ENCODE measurements at regions not wholly inside any gene's neighbourhood (a gene's known extent, or its start where the extent isn't known, plus 50 kb on each side); places are given as distances from the start of the nearest gene placed in this dataset.

- no TSS peak for BruUV-seq (replicated peaks)
- no peaks in the 10 kb centered on the region for H3K9me1 ChIP-seq (replicated peaks; ENCODE audit: control insufficient read depth, extremely low read depth, insufficient read depth, low read length)
- TF ChIP-seq MAX (IDR thresholded peaks at IDR 0.05; ENCODE audit: insufficient read depth, insufficient read length), result no peak
- TF ChIP-seq GATA2 (IDR thresholded peaks at IDR 0.05; ENCODE audit: insufficient read depth, insufficient read length, low read depth, low read length), result no peak
- TF ChIP-seq CTCF (IDR thresholded peaks at IDR 0.05; ENCODE audit: extremely low read depth in 1 of 2, insufficient read depth in 1 of 2, low read depth in 1 of 2, low read length in 2 of 2), result no peak
- TF ChIP-seq JUN (IDR thresholded peaks at IDR 0.05; ENCODE audit: borderline replicate concordance, insufficient read depth, insufficient read length, low read depth), result no peak
- TF ChIP-seq MYC (IDR thresholded peaks at IDR 0.05; ENCODE audit: low read depth, low read length), result no peak
- no peak for TF ChIP-seq POLR2AphosphoS5 (IDR thresholded peaks at IDR 0.05; ENCODE audit: insufficient read depth, low read depth, low read length)
- no peak for TF ChIP-seq EZH2 (IDR thresholded peaks at IDR 0.05; ENCODE audit: borderline replicate concordance, low read depth, low read length, severe bottlenecking)
- TF ChIP-seq FOS (IDR thresholded peaks at IDR 0.05; ENCODE audit: borderline replicate concordance, insufficient read depth, low read length), result no peak
- TF ChIP-seq POLR2A (IDR thresholded peaks at IDR 0.05; ENCODE audit: low read depth, low read length), result no peak
- no peak overlapping the region for H3K27ac ChIP-seq (ENCODE audit: insufficient read depth, low read depth, low read length)
- H2AFZ ChIP-seq (ENCODE audit: low read depth, low read length), result no peak overlapping the region
- H3K36me3 ChIP-seq (ENCODE audit: control insufficient read depth in 2 of 2, extremely low read depth in 1 of 2, insufficient read depth in 2 of 2, low read length in 2 of 2), result no peaks in the 10 kb centered on the region
- no peaks in the 10 kb centered on the region for H3K4me1 ChIP-seq (ENCODE audit: control insufficient read depth, extremely low read depth, insufficient read depth, low read length)
- dilution Hi-C loops (cut with MboI; ENCODE audit: extremely low pct_ligation_motif_present, low sequenced_read_pairs) (loop anchor here (25.0 kb wide), 1 partner anchor 217 kb away; no protein-coding TSS in a partner anchor), intact Hi-C loops (cut with micrococcal nuclease) (no loop called here)
- no peaks in the 10 kb centered on the region for H3K79me2 ChIP-seq (ENCODE audit: control insufficient read depth, insufficient read depth, low read length)
- ChIA-PET POLR2A (no interaction called here), CTCF (interaction anchor here (1.1 to 1.3 kb wide), 2 partner anchors 20 to 226 kb away, joined by 3 read pairs; no protein-coding TSS in a partner anchor)
- H3K4me3 ChIP-seq (replicated peaks in 1 of 3; ENCODE audit: insufficient read depth in 1 of 3, low read depth in 1 of 3, low read length in 3 of 3), result no peak overlapping the region
- no peaks in the 10 kb centered on the region for H4K20me1 ChIP-seq (replicated peaks; ENCODE audit: control insufficient read depth, extremely low read depth, insufficient read depth, low read length)
- no peak for FAIRE-seq
- no peak for DNase-seq (ENCODE audit: low read depth, low spot score)
- H3K27me3 ChIP-seq (ENCODE audit: control insufficient read depth in 2 of 2, insufficient read depth in 2 of 2, low read length in 2 of 2), result peaks cover 0 to 1% of the 10 kb centered on the region in 2 experiments
- no peak overlapping the region for H3K4me2 ChIP-seq (ENCODE audit: insufficient read depth, low read length)
- no peaks in the 10 kb centered on the region for H3K9me3 ChIP-seq (replicated peaks; ENCODE audit: control insufficient read depth, insufficient read depth, low read length)
- H3K9ac ChIP-seq (replicated peaks; ENCODE audit: extremely low read depth, insufficient read depth, low read length), result no peak overlapping the region
Measured at GRCh38 chr2:158004126-158004764, 97.4 kb upstream of the UPP2 start.

Measured in endothelial cell of umbilical vein (primary cell).